GM18873 (cell line): ENCODE measurements at regions not wholly inside any gene's neighbourhood (a gene's known extent, or its start where the extent isn't known, plus 50 kb on each side); places are given as distances from the start of the nearest gene placed in this dataset.

ENCODE experiments used
- ATAC-seq: cut with Tn5 transposase; IDR thresholded peaks from one replicate; pipeline ENCODE4 v1.9.1; 2021; ENCODE audit warnings: mild to moderate bottlenecking, moderate library complexity, moderate number of reproducible peaks; ENCODE audit not compliant: unreplicated experiment, low FRiP score

DNA sequence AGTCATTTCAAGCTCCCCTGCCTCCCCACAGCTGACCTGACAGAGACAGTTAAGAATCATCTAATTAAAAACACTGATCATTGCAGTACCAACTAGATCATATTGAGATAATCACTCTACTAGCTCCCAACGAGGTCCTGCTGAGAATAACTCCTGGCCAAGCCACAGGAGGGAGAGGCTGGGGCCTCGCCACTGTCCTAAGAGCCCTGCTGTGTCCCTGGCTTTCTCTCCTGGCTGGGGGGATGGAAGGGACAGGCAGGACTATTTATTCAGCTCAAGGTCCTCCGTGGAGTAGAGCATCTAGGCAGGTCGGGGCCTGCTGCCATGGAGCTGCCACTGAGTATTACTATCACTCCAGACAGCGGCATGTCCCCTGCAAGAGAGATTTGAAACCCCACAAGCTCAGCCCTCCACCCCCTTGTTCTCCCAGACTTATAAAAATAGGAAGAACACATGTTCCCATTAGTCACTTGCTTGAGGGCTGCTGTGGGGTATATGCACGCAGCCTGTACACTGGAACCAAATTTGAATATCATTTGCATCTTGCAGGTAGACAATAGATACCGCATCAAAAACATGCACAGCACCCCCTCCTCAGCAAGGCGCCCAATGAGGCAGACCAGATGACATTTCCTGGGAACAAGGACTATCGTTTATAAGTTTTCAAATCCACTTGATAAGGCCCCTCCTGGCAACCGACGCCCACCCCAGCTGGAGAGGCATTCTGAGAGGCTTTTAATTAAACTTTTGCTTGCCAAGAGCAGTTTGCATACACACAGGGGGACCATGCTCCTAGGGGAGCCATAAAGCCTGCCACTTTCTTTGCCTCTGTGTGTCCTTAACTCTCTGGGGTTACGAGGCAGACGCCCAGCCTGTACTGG lies 385.2 kb upstream of the ZFHX3 start:
- no peak for ATAC-seq

GRCh38 chr16:73430138-73430537 lies 382.2 kb upstream of the ZFHX3 start:
- no peak for ATAC-seq

DNA sequence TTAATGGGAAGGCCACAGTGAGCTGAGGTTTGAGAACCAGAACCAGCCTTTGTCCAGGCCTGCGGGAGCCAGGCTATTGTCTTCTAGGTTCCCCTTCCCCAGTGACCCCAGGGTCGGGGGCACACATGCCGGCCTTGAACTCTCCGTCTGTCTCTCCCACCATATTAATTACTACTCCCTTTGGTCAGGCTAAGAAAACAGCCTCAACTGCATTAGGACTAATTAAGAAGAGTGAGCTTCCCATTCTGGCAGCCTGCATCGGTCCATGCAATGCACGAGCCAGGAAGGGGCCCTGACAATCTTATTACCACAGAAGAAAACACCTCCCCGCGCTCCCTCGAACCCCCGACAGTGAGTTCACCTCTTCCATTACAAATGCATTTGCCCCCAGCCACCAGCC lies 380.2 kb upstream of the ZFHX3 start:
- ATAC-seq, result no peak

GRCh38 chr16:73427164-73427563 lies 379.2 kb upstream of the ZFHX3 start:
- ATAC-seq, result no peak

DNA sequence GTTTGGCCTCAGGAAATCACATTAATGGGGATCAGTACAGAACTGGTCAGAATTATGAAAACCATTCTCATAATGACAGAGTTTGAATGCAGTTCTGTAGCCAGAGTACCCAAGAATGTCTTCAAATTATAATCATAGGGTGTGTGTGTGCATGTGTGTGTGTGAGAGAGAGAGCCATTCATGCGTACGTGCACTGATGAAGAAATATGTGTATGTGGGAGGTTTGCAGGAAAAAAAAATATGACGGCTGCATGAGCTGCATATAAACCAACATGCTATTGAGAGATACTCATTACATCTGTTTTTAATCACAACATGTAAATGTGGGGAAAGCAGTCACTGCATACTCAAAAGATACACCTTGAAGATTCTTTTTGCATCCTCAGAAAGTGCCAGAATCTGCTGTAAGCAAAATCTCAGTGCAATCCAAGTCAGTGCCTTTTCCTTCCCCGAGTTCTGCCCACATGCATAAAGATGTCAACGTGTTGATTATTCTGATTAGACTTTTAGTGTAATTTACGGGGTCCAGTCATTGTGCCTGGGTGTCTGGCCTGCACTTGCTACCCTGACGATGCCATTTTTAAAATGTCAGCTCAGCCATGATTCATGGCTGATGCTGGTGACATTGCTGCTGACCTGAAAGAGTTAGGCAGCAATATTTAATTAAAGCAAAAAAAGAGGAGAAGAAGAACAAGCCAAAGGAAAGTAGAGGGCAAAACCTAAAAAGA lies 378.7 kb upstream of the ZFHX3 start:
- no peak for ATAC-seq

DNA sequence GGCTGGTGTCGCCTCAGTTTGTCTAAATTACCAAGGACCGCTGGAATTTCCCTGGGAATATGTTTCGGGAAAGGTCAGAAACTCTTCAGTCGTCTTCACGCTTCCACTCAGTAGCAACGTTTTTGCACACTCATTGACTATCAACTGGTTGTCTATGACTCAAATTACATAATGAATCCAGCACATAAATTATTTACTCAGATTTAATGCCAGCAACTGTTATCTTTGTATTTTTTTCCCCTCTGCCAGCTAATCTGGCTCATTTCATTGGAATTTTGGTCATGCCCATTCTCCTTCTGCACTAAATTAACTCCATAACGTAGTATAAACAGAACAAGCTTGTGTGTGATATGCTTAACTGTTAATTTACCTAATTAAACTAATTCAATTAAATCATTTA lies 372.7 kb upstream of the ZFHX3 start:
- ATAC-seq, result no peak

DNA sequence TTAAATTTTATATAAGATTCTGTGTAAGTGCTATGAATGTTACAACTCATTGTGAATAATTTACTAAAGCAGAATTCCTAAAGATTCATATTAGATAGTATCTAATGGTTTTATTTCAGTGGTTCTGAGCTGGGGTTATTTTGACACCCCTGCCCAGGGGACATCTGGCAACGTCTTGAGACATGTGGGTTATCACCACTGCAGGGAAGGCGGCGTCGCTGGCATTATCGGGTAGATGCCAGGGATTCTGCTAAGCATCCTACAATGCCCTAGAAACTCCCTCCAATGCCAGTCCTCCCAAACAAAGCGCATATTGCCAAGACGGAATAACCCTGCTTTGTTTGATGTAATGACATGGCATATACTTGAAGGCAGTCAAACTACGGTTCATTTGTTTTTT lies 372.3 kb upstream of the ZFHX3 start:
- ATAC-seq, result no peak

DNA sequence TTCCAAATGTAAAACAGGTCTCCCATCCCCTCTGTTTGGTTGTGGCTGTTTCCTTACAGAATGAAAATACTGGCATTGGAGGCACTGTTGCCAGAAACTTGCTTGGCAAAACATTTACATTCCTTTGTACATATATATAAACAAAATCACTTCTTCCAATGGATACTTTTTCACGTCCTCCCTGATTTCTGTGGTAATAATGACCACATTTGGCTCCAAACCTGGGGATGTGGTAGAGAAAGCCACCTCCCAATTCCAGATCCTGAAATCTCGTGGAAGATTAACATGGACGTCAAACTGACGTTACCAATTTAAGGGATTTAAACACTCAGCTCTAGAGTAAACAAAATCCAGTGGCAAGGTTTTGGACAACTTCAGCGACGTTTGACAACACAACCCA lies 370.8 kb upstream of the ZFHX3 start:
- ATAC-seq, result no peak

- ATAC-seq, result no peak
Observed at GRCh38 chr16:73418051-73418450, 370.1 kb upstream of the ZFHX3 start.

DNA sequence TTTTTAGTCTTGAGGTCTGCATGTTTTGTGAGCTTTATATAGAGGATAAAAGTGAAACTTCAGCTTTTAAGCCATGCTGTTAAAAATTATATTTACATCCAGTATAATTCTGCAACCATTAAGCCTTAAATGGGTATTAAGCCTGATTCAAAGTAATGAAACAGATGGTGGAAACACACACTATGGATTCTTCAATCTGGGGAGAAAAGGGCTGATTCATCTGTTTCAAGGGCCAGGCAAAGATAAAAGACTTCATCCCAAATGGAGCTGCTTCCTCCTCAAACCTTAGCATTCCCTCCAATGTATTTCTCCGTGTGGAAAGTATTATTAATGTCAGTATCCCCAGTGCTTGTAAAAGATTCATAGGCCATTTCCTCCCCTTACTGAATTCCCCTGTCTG lies 367.4 kb upstream of the ZFHX3 start:
- ATAC-seq, result no peak

DNA sequence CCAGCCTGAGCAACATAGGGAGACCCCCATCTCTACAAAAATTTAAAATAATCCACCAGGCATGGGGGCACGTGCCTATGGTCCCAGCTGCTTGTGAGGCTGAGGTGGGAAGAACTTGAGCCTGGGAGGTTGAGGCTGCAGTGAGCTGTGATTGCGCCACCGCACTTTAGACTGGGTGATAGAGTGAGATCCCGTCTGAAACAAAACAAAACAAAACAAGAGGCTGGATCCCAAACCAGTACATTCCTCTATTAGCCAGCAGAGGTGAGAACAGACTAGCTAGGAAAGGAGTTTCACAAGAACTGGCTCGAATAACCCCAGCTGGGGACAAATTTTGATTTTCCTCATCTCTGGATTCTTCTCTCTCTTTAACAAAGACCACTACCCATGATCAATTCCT lies 366.7 kb upstream of the ZFHX3 start:
- ATAC-seq, result no peak

- ATAC-seq, result no peak
Observed at GRCh38 chr16:73413830-73414190, 365.9 kb upstream of the ZFHX3 start.

GRCh38 chr16:73413091-73413829 lies 365.3 kb upstream of the ZFHX3 start:
- no peak for ATAC-seq

DNA sequence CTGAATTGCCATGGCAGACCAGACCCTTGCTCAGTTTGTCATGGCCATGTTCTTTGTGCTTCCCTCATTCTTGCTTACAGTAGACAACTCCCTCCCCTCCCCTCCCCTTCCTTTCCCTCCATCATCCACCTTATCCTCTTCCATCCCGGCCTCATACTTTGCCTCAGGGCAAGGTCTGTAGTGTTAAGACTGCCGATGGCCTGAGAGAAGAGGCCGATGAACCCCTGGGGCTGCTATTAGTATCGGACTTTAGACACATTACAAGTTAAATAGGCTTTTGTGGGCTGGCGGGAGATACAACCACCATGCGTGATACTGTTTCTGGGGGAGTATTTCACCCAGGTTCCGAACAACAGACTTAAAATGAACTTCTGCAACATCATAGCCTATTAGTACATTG lies 364.5 kb upstream of the ZFHX3 start:
- ATAC-seq, result no peak

DNA sequence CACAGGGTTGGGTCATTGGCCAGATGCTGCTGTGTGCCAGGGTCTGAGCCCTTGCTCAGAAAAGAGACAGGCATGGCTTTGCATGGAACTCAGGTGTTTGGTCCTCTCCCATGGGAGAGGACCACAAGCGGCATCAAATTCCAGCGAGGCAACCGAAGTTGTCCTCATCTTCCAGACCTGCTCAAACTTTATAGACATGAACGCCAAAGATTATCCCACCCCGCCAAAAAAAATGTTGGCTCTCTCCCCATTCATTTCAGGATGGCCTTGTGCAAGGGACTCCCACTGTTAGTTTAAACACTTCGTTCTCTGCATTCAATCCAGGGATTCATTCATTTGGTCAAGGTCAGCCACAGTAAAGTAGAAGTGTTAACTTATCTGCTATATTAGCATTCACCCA lies 360.8 kb upstream of the ZFHX3 start:
- no peak for ATAC-seq

GRCh38 chr16:73408311-73408710 lies 360.4 kb upstream of the ZFHX3 start:
- no peak for ATAC-seq

- ATAC-seq, result no peak
Observed at GRCh38 chr16:73405851-73406250, 357.9 kb upstream of the ZFHX3 start.

DNA sequence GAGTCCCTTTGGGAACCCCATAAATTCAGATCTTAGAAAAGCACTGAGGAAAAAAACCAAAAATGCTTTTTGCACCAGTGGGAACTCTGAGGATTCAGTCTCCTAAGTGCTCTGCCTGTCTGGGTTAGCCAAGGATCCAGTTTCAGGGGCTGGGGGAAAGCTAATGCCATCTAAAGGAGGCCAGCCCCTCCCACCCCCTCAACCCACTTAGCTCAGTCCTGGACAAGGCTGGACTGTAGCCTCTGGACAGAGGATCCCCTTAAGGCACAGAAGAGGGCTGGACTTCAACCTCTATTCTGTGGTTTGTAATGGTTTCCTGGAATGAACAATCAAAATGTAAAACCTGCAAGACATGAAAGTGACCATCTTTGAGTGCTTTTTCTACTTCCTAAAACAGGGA lies 356.1 kb upstream of the ZFHX3 start:
- ATAC-seq, result no peak

- no peak for ATAC-seq
Observed at GRCh38 chr16:73403291-73403690, 355.4 kb upstream of the ZFHX3 start.

GRCh38 chr16:73400951-73401350 lies 353.0 kb upstream of the ZFHX3 start:
- no peak for ATAC-seq

GRCh38 chr16:73399997-73400396 lies 352.1 kb upstream of the ZFHX3 start:
- ATAC-seq, result no peak
